ENCODE measurements at regions not wholly inside any gene's neighbourhood (a gene's known extent, or its start where the extent isn't known, plus 50 kb on each side); places are given as distances from the start of the nearest gene placed in this dataset.

- no peak for TF ChIP-seq CTCF (IDR thresholded peaks at IDR 0.05; ENCODE audit: low read length)
- no peak for TF ChIP-seq EZH2 (IDR thresholded peaks at IDR 0.05; ENCODE audit: borderline replicate concordance, low read length)
These were observed 209.7 kb upstream of the NPY2R start for GRCh38 chr4:154998773-154999172.
